Activated CD4-positive, alpha-beta memory T cell treated with anti-CD3 and anti-CD28 coated beads for 36 hours (primary cell): ENCODE measurements at regions not wholly inside any gene's neighbourhood (a gene's known extent, or its start where the extent isn't known, plus 50 kb on each side); places are given as distances from the start of the nearest gene placed in this dataset.
"Not testable (repeated sequence)": the region's sequence is repeated elsewhere in the genome, so short reads cannot be mapped to it uniquely, and the experiment has no call there.

Source experiments
- CTCF ChIA-PET: fragments of 350-600 bp; sonication (Branson Sonifier 250); formaldehyde crosslinking; loops from one replicate; lab custom pipeline; 2021; ENCODE audit warnings: antibody characterized with exemption, inconsistent platforms; lab: Charles Lee
- POLR2A ChIA-PET: fragments of 350-600 bp; sonication (Branson Sonifier 250); formaldehyde crosslinking; loops from one replicate; lab custom pipeline; 2021; ENCODE audit warnings: antibody characterized with exemption; lab: Charles Lee
- DNase-seq: peaks from one replicate; pipeline ENCODE4 v3.0.0-alpha.2; 2020
- H3K27ac Mint-ChIP-seq: one replicate; pipeline ENCODE4 v1.8.0; 2021; ENCODE audit warnings: mixed read lengths
- H3K27me3 Mint-ChIP-seq: one replicate; pipeline ENCODE4 v1.8.0; 2021; ENCODE audit warnings: mixed read lengths
- H3K36me3 Mint-ChIP-seq: one replicate; pipeline ENCODE4 v1.8.0; 2021; ENCODE audit warnings: mixed read lengths
- H3K4me1 Mint-ChIP-seq: one replicate; pipeline ENCODE4 v1.8.0; 2021; ENCODE audit warnings: low read depth, mixed read lengths
- H3K4me3 Mint-ChIP-seq: one replicate; pipeline ENCODE4 v1.8.0; 2021; ENCODE audit warnings: mild to moderate bottlenecking, mixed read lengths
- H3K9me3 Mint-ChIP-seq: one replicate; pipeline ENCODE4 v1.8.0; 2021; ENCODE audit warnings: mixed read lengths
- intact Hi-C: fragments of 100-400 bp; cut with micrococcal nuclease; formaldehyde crosslinking; loops from one replicate; pipeline ENCODE4 v1.15.1; 2023

- Mint-ChIP-seq H3K4me3 (no peak overlapping the region), H3K4me1 (no peaks in the 10 kb centered on the region), H3K36me3 (no peaks in the 10 kb centered on the region), H3K9me3 (no peaks in the 10 kb centered on the region), H3K27me3 (peaks cover 3% of the 10 kb centered on the region), H3K27ac (no peak overlapping the region)
- DNase-seq: no peak
- CTCF ChIA-PET: no interaction called here
- intact Hi-C loops: no loop called here
- POLR2A ChIA-PET: no interaction called here
Measured at GRCh38 chr6:105695461-105695860, 292.6 kb upstream of the PREP start.

- DNase-seq: no peak
- POLR2A ChIA-PET: no interaction called here
- intact Hi-C loops: no loop called here
- Mint-ChIP-seq H3K4me3 (no peak overlapping the region), H3K27me3 (peaks cover 3% of the 10 kb centered on the region), H3K4me1 (no peaks in the 10 kb centered on the region), H3K36me3 (peaks cover 5% of the 10 kb centered on the region), H3K27ac (no peak overlapping the region), H3K9me3 (peaks cover 10% of the 10 kb centered on the region)
- CTCF ChIA-PET: interaction anchor here (0.6 to 0.7 kb wide), 2 partner anchors 16 to 95 kb away, joined by 5 to 6 read pairs; no protein-coding TSS in a partner anchor
Measured at GRCh38 chr6:105692613-105693215, 289.8 kb upstream of the PREP start.

GRCh38 chr6:105691971-105692370 is 289.1 kb upstream of the PREP start:
- Mint-ChIP-seq H3K4me1 (no peaks in the 10 kb centered on the region), H3K4me3 (no peak overlapping the region), H3K27ac (no peak overlapping the region), H3K9me3 (peaks cover 18% of the 10 kb centered on the region), H3K36me3 (peaks cover 11% of the 10 kb centered on the region), H3K27me3 (peaks cover 6% of the 10 kb centered on the region)
- ChIA-PET POLR2A (no interaction called here), CTCF (interaction anchor here (0.6 kb wide), 1 partner anchor 15 kb away, joined by 5 read pairs; no protein-coding TSS in a partner anchor)
- intact Hi-C loops: no loop called here
- DNase-seq: no peak

- H3K9me3 Mint-ChIP-seq: peaks cover 27% of the 10 kb centered on the region
- H3K27ac Mint-ChIP-seq: no peak overlapping the region
- H3K36me3 Mint-ChIP-seq: peaks cover 17% of the 10 kb centered on the region
- ChIA-PET CTCF (no interaction called here), POLR2A (no interaction called here)
- H3K4me3 Mint-ChIP-seq: no peak overlapping the region
- peaks cover 6% of the 10 kb centered on the region for H3K27me3 Mint-ChIP-seq
- H3K4me1 Mint-ChIP-seq: no peaks in the 10 kb centered on the region
- no peak for DNase-seq
- intact Hi-C loops: no loop called here
Measured at GRCh38 chr6:105691081-105691480, 288.2 kb upstream of the PREP start.

GRCh38 chr6:105688573-105688972 is 285.7 kb upstream of the PREP start:
- Mint-ChIP-seq H3K27me3 (peaks cover 5% of the 10 kb centered on the region), H3K4me1 (no peaks in the 10 kb centered on the region), H3K9me3 (peaks cover 29% of the 10 kb centered on the region), H3K36me3 (peaks cover 18% of the 10 kb centered on the region), H3K27ac (no peak overlapping the region), H3K4me3 (no peak overlapping the region)
- CTCF ChIA-PET: no interaction called here
- no peak for DNase-seq
- intact Hi-C loops: no loop called here
- POLR2A ChIA-PET: no interaction called here

GRCh38 chr6:105686793-105687192 is 283.9 kb upstream of the PREP start:
- DNase-seq, H3K27ac Mint-ChIP-seq, intact Hi-C loops, H3K4me1 Mint-ChIP-seq, CTCF ChIA-PET, POLR2A ChIA-PET, H3K4me3 Mint-ChIP-seq, H3K27me3 Mint-ChIP-seq: not testable (repeated sequence)
- Mint-ChIP-seq H3K36me3 (peaks cover 18% of the 10 kb centered on the region), H3K9me3 (peaks cover 30% of the 10 kb centered on the region)

- ChIA-PET CTCF (no interaction called here), POLR2A (no interaction called here)
- no peaks in the 10 kb centered on the region for H3K27me3 Mint-ChIP-seq
- H3K9me3 Mint-ChIP-seq: peaks cover 14% of the 10 kb centered on the region
- peaks cover 5% of the 10 kb centered on the region for H3K36me3 Mint-ChIP-seq
- intact Hi-C loops: no loop called here
- DNase-seq: no peak
- no peaks in the 10 kb centered on the region for H3K4me1 Mint-ChIP-seq
- H3K4me3 Mint-ChIP-seq: no peak overlapping the region
- no peak overlapping the region for H3K27ac Mint-ChIP-seq
Measured at GRCh38 chr6:105681061-105681460, 278.2 kb upstream of the PREP start.

GRCh38 chr6:105680131-105680530 is 277.2 kb upstream of the PREP start:
- DNase-seq: no peak
- Mint-ChIP-seq H3K36me3 (peaks cover 5% of the 10 kb centered on the region), H3K4me1 (no peaks in the 10 kb centered on the region), H3K27me3 (no peaks in the 10 kb centered on the region), H3K9me3 (peaks cover 14% of the 10 kb centered on the region), H3K27ac (no peak overlapping the region), H3K4me3 (no peak overlapping the region)
- intact Hi-C loops: no loop called here
- ChIA-PET CTCF (no interaction called here), POLR2A (no interaction called here)

GRCh38 chr6:105678516-105678915 is 275.6 kb upstream of the PREP start:
- H3K36me3 Mint-ChIP-seq: peaks cover 4% of the 10 kb centered on the region
- peaks cover 14% of the 10 kb centered on the region for H3K9me3 Mint-ChIP-seq
- DNase-seq: no peak
- no peak overlapping the region for H3K4me3 Mint-ChIP-seq
- intact Hi-C loops: no loop called here
- no peak overlapping the region for H3K27ac Mint-ChIP-seq
- no peaks in the 10 kb centered on the region for H3K27me3 Mint-ChIP-seq
- POLR2A ChIA-PET: no interaction called here
- H3K4me1 Mint-ChIP-seq: no peaks in the 10 kb centered on the region
- CTCF ChIA-PET: no interaction called here

GRCh38 chr6:105677671-105678475 is 275.0 kb upstream of the PREP start:
- peaks cover 4% of the 10 kb centered on the region for H3K36me3 Mint-ChIP-seq
- DNase-seq: no peak
- intact Hi-C loops: no loop called here
- H3K4me3 Mint-ChIP-seq: no peak overlapping the region
- H3K27ac Mint-ChIP-seq: no peak overlapping the region
- H3K27me3 Mint-ChIP-seq: no peaks in the 10 kb centered on the region
- H3K4me1 Mint-ChIP-seq: no peaks in the 10 kb centered on the region
- H3K9me3 Mint-ChIP-seq: peaks cover 14% of the 10 kb centered on the region
- POLR2A ChIA-PET: no interaction called here
- CTCF ChIA-PET: no interaction called here

- H3K4me1 Mint-ChIP-seq: no peaks in the 10 kb centered on the region
- POLR2A ChIA-PET: no interaction called here
- H3K9me3 Mint-ChIP-seq: peaks cover 14% of the 10 kb centered on the region
- peaks cover 4% of the 10 kb centered on the region for H3K36me3 Mint-ChIP-seq
- no peak overlapping the region for H3K4me3 Mint-ChIP-seq
- no peak overlapping the region for H3K27ac Mint-ChIP-seq
- no peaks in the 10 kb centered on the region for H3K27me3 Mint-ChIP-seq
- intact Hi-C loops: no loop called here
- DNase-seq: no peak
- CTCF ChIA-PET: interaction anchor here (0.6 to 1.1 kb wide), 3 partner anchors 12 to 546 kb away, joined by 3 to 5 read pairs (median 3); no protein-coding TSS in a partner anchor
Measured at GRCh38 chr6:105676857-105677256, 274.0 kb upstream of the PREP start.

- intact Hi-C loops: no loop called here
- POLR2A ChIA-PET: no interaction called here
- Mint-ChIP-seq H3K9me3 (peaks cover 4% of the 10 kb centered on the region), H3K4me1 (no peaks in the 10 kb centered on the region), H3K4me3 (no peak overlapping the region), H3K36me3 (no peaks in the 10 kb centered on the region), H3K27me3 (no peaks in the 10 kb centered on the region), H3K27ac (no peak overlapping the region)
- CTCF ChIA-PET: interaction anchor here (1.1 kb wide), 1 partner anchor 11 kb away, joined by 3 read pairs; no protein-coding TSS in a partner anchor
- no peak for DNase-seq
Measured at GRCh38 chr6:105675715-105676397, 273.0 kb upstream of the PREP start.
